DOHH2 (cell line): ENCODE measurements at regions not wholly inside any gene's neighbourhood (a gene's known extent, or its start where the extent isn't known, plus 50 kb on each side); places are given as distances from the start of the nearest gene placed in this dataset.

ENCODE experiments used
- H3F3A ChIP-seq: fragments of 200-600 bp; sonication (generic), shearing (Covaris generic); 2 replicates; pipeline ENCODE4 v1.6.0; 2016; ENCODE audit warnings: antibody characterized with exemption, mild to moderate bottlenecking; ENCODE audit not compliant: control insufficient read depth, insufficient read depth
- H3K27ac ChIP-seq: fragments of 200-600 bp; sonication (generic); 2 replicates; pipeline ENCODE4 v1.5.1; 2014; ENCODE audit warnings: low read depth, mild to moderate bottlenecking, low read length, moderate library complexity
- H3K27me3 ChIP-seq: fragments of 200-600 bp; sonication (generic); 2 replicates; pipeline ENCODE4 v1.6.1; 2014; ENCODE audit warnings: mild to moderate bottlenecking, low read length, mixed read lengths; ENCODE audit not compliant: control insufficient read depth
- H3K36me3 ChIP-seq: fragments of 200-600 bp; sonication (generic); 2 replicates; pipeline ENCODE4 v1.6.1; 2014; ENCODE audit warnings: mild to moderate bottlenecking, low read length, moderate library complexity, mixed read lengths; ENCODE audit not compliant: control insufficient read depth
- H3K4me1 ChIP-seq: fragments of 200-600 bp; sonication (generic); 2 replicates; pipeline ENCODE4 v1.6.1; 2014; ENCODE audit warnings: mild to moderate bottlenecking, low read length, mixed read lengths; ENCODE audit not compliant: control insufficient read depth
- H3K4me2 ChIP-seq: fragments of 200-600 bp; sonication (generic); 2 replicates; pipeline ENCODE4 v1.6.0; 2014; ENCODE audit warnings: mild to moderate bottlenecking, low read length, moderate library complexity
- H3K4me3 ChIP-seq: fragments of 200-600 bp; sonication (generic); 2 replicates; pipeline ENCODE4 v1.5.1; 2014; ENCODE audit warnings: mild to moderate bottlenecking, low read length, mixed read lengths
- H3K79me2 ChIP-seq: fragments of 200-600 bp; sonication (generic); 2 replicates; pipeline ENCODE4 v1.6.1; 2014; ENCODE audit warnings: mild to moderate bottlenecking, low read length, mixed read lengths; ENCODE audit not compliant: control insufficient read depth
- H3K9me2 ChIP-seq: fragments of 200-600 bp; sonication (generic); replicated peaks from 2 replicates; pipeline ENCODE4 v1.6.1; 2014; ENCODE audit warnings: mild to moderate bottlenecking, low read length, mixed read lengths; ENCODE audit not compliant: control insufficient read depth
- H3K9me3 ChIP-seq: fragments of 200-600 bp; sonication (generic); 2 replicates; pipeline ENCODE4 v1.6.1; 2014; ENCODE audit warnings: antibody characterized with exemption, low read length, mixed read lengths; ENCODE audit not compliant: control insufficient read depth, insufficient read depth
- H4K20me1 ChIP-seq: fragments of 200-600 bp; sonication (generic); 2 replicates; pipeline ENCODE4 v1.6.0; 2014; ENCODE audit warnings: low read depth, mild to moderate bottlenecking, antibody characterized with exemption, low read length, moderate library complexity; ENCODE audit not compliant: control insufficient read depth, insufficient read depth
- CTCF ChIP-seq: fragments of 200-600 bp; sonication (generic); IDR thresholded peaks from one replicate; pipeline ENCODE4 v1.5.1; 2014; ENCODE audit warnings: antibody characterized with exemption, mild to moderate bottlenecking, low read depth, low read length; ENCODE audit not compliant: poor library complexity, severe bottlenecking
- EZH2phosphoT487 ChIP-seq: fragments of 200-600 bp; sonication (generic); IDR thresholded peaks from 2 replicates; pipeline ENCODE4 v1.6.1; 2017; ENCODE audit warnings: borderline replicate concordance, mild to moderate bottlenecking, antibody characterized with exemption, low read length, moderate library complexity, mixed read lengths

DNA sequence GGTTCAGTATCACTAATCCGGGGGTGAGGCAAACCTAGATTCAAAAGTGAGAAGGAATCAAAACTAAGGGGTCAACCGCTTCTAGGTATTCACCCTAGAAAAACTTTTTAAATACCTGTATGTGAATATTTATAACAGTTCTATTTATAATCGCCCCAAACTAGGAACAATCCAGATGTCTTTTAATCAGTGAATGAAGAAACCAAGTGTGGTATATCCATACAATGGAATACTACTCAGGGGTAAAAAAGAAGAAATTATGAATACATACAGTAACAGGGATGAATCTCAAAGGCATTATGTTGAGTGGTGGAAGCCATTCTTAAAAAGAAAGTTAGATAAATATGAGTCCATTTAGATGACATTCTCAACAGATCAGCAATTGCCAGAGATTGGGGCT, 178.0 kb upstream of the BLID start:
- H3K9me2 ChIP-seq, result no peaks in the 10 kb centered on the region
- no peaks in the 10 kb centered on the region for H3K27me3 ChIP-seq
- no peaks in the 10 kb centered on the region for H3K9me3 ChIP-seq
- H3K79me2 ChIP-seq, result no peaks in the 10 kb centered on the region
- no peak for TF ChIP-seq CTCF
- TF ChIP-seq EZH2phosphoT487, result no peak
- no peak overlapping the region for H3K4me3 ChIP-seq
- no peak overlapping the region for H3K27ac ChIP-seq
- H3K4me2 ChIP-seq, result no peak overlapping the region
- H4K20me1 ChIP-seq, result no peaks in the 10 kb centered on the region
- no peaks in the 10 kb centered on the region for H3K4me1 ChIP-seq
- no peaks in the 10 kb centered on the region for H3K36me3 ChIP-seq
- no peaks in the 10 kb centered on the region for H3F3A ChIP-seq

GRCh38 chr11:122293296-122294023, 177.4 kb upstream of the BLID start:
- H3K9me3 ChIP-seq, result no peaks in the 10 kb centered on the region
- TF ChIP-seq CTCF (no peak), EZH2phosphoT487 (no peak)
- no peak overlapping the region for H3K27ac ChIP-seq
- H3K9me2 ChIP-seq, result no peaks in the 10 kb centered on the region
- no peak overlapping the region for H3K4me3 ChIP-seq
- H3F3A ChIP-seq, result no peaks in the 10 kb centered on the region
- no peaks in the 10 kb centered on the region for H3K36me3 ChIP-seq
- no peaks in the 10 kb centered on the region for H3K4me1 ChIP-seq
- no peaks in the 10 kb centered on the region for H4K20me1 ChIP-seq
- H3K79me2 ChIP-seq, result no peaks in the 10 kb centered on the region
- H3K4me2 ChIP-seq, result no peak overlapping the region
- H3K27me3 ChIP-seq, result no peaks in the 10 kb centered on the region

- Histone ChIP-seq H4K20me1 (no peaks in the 10 kb centered on the region), H3K79me2 (no peaks in the 10 kb centered on the region), H3K36me3 (no peaks in the 10 kb centered on the region), H3K9me3 (no peaks in the 10 kb centered on the region), H3K27me3 (no peaks in the 10 kb centered on the region), H3K27ac (no peak overlapping the region), H3K4me3 (no peak overlapping the region), H3F3A (no peaks in the 10 kb centered on the region), H3K9me2 (no peaks in the 10 kb centered on the region), H3K4me1 (no peaks in the 10 kb centered on the region), H3K4me2 (no peak overlapping the region)
- no peak for TF ChIP-seq EZH2phosphoT487
- TF ChIP-seq CTCF, result no peak
These were observed 171.4 kb upstream of the BLID start for GRCh38 chr11:122287401-122287800.
